ENCODE measurements at regions not wholly inside any gene's neighbourhood (a gene's known extent, or its start where the extent isn't known, plus 50 kb on each side); places are given as distances from the start of the nearest gene placed in this dataset.

- TF ChIP-seq EZH2 (IDR thresholded peaks at IDR 0.05; ENCODE audit: insufficient read depth, low read length) (no peak), CTCF (IDR thresholded peaks at IDR 0.05; ENCODE audit: insufficient read depth, low read depth, low read length) (no peak)
Observed at GRCh38 chr10:8499752-8500390, 445.4 kb downstream of the GATA3 start.
